ENCODE measurements at regions not wholly inside any gene's neighbourhood (a gene's known extent, or its start where the extent isn't known, plus 50 kb on each side); places are given as distances from the start of the nearest gene placed in this dataset.
"Not testable (repeated sequence)": the region's sequence is repeated elsewhere in the genome, so short reads cannot be mapped to it uniquely, and the experiment has no call there.

DNA sequence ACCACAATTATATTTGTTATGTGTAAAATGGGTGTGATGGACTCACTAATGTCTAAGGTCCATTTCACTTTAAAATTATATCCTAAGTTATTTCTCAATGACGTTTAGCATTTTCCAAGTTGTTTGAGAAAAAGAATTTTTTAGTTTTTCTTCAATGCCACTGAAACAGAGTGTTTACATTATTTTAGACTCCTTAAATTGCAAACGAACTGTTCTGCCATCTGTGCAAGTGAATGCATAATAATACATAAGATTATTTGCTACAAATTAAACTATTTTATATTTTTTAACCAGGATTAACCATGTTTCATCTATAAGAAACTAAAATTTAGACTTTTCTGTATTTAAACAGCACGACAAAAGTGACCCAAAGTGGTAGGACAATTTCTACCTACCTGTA is 425.4 kb downstream of the NDFIP2 start:
- no peak for DNase-seq

DNA sequence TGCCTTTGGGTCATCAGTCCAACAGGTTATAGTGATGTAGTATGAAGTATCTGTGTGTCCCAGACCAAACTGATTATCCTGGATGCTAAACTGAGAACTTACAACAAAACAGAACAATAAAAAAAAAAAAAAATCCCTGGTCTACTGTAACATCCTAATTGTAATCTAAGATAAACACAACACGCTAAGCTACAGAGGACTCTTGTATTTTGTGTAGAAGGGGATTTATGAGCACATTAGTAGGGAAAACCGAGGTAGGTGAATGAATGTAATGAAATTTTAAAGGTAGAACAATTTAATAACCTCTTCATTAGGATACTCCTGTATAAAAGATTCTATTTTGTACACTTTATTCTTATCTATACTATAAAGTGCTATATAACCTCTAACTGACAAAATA is 424.1 kb downstream of the NDFIP2 start:
- no peak for DNase-seq

DNA sequence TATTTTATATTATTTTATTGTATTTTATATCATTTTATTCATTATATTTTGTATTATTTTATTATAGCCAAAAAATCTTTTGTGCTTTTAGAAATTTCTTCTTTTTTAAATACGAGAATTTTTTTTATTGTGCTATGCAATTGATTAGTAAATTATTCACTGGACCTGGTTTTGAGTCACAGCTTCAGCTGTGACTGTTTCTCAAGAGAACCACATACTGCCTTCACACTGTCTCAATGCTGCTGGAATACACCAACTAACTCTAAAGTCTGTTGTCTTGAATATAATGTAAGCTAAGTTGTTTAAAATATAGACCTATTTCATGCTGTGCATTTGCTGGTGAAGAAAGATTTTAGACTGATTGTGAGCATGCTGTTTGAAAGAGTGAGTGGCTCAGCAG is 423.6 kb downstream of the NDFIP2 start:
- DNase-seq: no peak

DNA sequence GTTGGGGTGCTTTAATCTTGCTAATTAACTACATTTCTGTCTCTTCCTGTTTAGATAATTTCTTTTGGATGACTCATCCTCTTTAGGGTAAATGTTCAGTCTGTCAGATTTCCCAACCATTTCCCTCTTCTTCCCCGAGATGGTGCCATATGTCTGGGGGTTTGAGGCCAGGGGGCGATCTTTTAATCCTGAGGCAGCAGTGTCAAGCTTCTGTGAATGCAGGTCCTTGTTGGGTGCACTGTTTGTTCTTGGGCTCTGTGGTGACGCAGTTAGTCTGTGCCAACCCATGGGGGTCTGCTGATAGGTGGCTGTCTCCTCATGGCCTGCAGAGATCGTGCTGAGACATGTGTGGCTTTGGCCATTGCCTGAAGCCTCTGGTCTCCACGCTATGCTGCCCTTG is 420.4 kb downstream of the NDFIP2 start:
- no peak for DNase-seq

DNA sequence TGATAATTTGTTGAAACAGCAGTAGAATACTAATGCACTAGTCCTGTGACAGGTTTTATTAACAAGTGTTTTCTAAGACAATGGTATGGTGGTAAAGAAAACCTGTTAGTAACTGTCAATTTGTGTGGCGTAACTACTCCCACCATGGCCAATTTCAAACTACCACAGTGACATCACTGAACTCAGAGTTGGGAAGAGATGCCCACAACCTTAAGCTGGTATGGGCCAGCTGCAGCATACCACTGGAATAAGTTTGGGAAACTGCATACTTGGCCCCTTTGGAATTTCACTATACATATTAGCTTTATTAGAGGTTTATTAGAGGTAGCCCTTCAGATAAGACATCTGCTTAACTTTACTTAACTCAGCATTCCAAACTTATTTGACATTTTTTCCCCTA is 419.4 kb downstream of the NDFIP2 start:
- DNase-seq: no peak

DNA sequence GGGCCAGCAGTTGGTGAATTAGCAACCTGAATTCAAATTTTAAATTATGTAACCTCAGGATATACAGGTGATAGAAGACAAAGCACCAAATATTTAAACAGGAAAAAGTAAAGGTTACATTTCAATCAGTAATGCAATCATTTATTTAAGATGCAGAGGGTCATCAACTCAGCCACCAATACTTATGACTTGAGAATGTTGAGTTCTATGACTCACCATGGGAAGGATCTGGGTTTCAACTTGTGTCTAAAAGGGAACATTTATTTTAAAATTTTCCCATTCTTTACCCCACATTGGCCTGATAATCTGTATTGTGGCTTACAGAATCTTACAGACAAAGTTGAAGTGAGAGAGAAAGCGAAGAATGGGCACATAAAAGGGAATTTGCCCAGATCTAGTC is 418.0 kb downstream of the NDFIP2 start:
- no peak for DNase-seq

DNA sequence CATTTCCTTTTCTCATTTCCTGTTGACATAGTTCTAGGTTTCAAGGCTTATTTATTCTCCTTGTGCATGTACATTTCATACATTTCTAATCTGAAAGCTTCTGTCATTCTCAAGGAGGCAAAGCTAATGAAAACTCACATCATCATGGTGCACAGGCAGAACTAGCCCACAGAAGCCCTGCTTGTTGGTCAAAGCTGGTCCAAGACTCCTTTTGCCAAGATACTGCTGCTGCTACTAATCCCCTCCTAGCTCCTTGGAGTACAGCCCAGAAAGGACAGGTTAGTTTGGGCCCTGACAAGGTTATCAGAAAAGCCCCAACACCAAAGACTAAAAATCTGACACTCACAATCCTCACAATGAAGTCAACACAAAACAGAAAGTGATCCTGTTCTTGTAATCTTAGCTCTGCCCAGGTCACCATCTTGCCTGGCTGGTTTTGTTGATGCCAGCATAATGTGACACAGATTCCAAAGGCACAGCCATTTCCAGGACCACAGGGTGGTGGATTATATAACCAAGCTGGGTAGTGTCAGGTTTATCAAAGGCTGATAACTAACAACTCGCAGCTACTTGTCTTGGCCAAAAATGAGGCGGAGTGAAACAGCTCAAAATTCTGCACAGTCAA is 417.4 kb downstream of the NDFIP2 start:
- no peak for DNase-seq

DNA sequence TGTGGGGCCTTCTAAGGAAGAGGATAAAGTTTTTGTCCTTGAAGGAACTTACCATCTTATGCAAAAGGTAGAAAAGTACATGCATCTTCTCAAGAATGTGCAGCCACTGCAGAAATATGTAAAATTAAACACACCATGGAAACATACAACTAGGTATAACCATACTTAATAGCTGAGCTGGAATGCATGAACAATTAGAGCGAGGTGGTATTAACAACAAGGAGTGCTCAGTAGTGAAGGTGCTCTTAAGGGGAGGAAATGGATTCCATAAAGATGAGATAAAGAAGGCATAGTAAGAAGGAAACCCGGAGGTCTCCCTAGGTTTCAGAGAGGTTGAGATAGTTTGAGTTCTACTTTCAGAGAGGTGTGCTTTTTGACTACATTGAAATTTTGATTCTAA is 415.9 kb downstream of the NDFIP2 start:
- DNase-seq: no peak

DNA sequence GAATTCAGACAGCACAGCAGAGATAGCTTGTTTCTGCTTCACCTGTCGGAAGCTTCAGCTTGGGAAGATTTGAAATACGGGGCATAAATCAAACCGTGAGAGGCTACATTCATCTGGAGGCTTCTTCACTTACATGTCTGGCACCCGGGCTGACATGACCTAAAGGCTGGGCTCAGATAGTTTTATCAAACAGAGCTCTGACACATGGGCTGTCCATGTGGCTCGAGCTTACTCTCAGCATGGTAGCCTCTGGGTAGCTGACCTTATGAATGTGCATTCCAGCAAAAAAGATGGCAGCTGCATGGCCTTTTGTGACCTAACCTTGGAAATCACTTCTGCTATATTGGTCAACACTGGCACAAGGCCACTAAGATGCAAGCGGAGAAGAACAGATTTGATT is 414.5 kb downstream of the NDFIP2 start:
- DNase-seq: no peak

DNA sequence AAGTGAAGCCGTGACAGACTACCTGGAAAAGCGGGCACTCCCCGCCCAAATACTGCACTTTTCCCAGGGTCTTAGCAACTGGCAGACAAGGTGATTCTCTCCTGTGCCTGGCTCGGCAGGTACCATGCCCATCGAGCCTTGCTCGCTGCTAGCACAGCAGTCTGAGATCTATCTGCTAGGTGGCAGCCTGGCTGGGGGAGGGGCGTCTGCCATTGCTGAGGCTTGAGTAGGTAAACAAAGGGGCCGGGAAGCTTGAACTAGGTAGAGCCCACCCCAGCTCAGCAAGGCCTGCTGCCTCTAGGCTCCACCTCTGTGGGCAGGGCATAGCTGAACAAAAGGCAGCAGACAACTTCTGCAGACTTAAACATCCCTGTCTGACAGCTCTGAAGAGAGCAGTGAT is 406.3 kb downstream of the NDFIP2 start:
- DNase-seq: not testable (repeated sequence)

DNA sequence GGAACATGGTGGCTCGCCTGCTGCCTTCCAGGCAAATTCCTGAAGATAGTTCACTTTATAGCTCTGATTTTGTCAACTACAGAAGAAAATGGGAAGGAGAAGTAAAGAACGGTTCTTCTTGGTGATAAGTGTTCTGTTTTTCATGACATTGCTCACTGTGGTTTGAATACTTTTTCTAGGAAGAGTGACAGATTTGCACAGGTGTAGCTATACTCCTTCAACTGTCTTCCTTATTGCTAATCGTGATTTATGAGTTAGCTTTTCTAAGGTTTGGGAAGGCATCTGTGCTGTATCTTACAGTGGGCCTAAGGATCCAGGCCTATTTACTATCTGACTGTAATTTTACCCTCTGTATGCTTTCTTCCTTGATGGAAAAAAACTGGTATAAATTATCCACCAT is 405.6 kb downstream of the NDFIP2 start:
- no peak for DNase-seq

DNA sequence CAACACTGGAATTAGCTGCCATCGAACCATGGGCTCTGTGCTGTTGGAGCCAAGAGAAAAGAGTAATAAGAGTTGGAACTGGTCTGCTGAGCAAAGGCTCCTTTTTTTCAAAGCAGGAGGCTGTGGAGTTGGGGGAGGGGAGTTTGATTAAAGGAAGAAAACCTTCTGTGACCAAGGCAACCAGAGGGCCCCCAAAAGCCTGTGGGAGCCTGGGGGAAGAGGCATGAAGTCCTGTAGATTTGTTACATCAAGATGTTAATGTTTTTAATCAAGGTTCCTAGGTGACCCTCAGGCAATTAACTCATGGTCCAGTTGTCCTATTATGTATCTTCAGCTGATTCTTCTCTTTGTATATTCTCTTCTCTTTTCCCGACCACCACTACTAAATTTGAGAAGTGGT is 403.9 kb downstream of the NDFIP2 start:
- DNase-seq: no peak

DNA sequence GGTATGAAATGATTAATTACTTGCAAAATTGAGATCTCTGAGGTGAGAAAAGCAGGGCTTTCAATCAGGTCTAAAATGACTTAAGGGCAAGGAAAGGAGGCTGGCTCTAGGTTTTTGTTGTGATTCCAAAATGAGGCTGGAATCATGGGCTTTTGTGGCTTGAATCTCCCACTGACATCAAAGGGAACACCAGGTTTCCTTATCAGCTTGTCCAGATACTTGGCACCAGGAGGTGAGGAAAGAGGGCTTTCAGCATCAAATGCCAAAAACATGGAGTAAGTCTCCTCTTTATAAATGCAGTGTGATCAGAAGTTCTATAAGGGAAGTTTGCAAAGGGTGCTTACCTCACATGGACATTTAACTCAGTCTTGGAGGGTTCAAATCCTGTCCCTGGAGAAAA is 402.3 kb downstream of the NDFIP2 start:
- DNase-seq: no peak

DNA sequence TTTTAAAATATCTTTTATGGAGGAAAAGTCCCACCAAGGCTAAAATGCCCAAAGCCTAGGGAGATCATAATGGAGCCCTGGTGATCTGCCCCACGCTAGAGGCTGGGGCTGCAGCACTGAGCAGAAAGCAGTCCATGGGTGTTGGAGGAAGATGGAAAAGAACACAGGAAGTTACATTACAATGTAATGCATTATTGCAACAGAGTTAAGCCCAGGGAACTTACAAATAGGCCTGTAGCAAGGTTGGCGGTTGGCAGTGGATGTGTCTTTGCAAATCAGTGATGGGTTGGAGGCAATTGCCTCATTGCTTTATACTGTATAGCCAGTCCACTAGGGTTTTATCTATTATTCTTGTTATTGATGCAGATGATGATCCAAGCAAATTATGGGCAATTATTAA is 399.9 kb downstream of the NDFIP2 start:
- DNase-seq: no peak

DNA sequence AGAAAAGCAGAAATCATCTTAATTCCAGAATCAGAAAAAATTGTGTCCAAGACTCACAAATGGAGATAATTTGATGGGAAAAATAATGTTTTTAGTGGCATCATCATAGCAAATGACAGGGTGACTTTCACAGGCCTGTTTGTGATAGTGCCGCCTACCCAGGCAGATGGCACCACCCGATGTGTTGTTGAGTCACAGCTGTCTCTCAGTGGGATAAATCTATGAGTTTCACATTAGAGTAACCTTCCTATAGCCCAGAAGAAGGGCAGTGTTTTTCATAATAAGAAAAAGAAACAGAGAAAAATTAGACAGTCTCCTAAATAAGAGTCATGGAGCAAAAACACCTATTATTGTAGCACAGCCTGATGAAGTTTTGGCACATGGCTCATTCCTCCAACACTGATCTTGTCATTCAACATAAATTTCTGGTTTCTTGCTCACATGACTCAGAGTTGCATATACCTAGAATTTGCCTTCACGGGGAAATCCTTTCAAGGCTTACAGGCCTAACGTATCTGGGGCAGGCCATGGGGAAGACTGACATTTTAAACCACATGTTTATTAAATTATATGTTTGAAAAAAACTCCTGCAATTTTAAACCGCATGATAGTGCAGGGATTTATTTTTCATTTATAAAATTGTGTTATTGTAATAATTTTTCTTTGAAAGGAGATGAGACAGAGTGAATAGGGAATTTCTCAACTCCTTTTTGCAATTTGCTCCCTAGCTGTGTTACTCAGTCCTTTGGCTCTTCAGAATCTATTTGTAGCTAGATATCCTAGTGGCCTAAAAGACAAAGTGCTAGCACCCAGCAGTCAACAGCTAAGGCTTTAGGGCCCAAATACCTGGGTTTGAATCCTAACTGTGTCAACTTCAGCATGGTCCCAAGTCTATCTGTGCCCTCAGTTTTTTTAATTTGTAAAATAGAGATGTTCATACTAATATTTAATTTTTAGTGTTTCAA is 393.7 kb downstream of the NDFIP2 start:
- DNase-seq: no peak

DNA sequence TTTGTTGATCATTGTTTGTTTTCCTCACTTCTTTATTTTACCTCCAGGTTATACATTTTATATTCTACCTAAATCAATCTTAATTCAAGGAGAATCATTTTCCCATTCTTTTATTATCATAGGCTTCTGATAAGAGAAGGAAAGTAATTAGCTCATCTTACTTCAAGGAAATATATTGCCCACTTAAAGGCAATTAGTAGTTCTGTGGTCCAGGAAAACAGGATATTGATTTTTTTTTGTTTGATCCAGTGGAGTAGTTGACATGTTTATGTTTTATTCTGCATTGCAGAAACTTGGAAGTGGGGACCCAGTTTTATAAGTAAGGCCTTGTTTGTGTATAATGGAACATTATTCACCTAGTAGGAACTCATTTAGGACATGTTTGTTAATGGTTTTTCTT is 390.6 kb downstream of the NDFIP2 start:
- DNase-seq: no peak

DNA sequence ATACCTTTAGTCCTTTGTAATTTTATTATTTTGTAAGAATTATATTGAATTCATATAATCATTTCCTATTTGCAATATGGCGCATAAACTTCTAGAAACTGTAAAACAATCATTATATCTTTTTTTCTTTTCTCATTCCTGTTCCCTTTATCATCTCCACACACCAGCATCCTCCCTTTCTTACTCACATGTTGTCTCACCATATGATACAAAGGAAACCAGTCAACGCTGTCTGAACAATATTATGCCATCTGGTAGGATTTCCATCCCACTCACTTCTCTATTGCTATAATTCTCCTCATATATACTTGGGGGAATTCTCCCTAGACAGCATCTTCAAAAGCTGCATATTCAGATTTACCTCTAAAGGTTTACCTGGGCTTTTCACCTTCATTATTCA is 389.8 kb downstream of the NDFIP2 start:
- no peak for DNase-seq

DNA sequence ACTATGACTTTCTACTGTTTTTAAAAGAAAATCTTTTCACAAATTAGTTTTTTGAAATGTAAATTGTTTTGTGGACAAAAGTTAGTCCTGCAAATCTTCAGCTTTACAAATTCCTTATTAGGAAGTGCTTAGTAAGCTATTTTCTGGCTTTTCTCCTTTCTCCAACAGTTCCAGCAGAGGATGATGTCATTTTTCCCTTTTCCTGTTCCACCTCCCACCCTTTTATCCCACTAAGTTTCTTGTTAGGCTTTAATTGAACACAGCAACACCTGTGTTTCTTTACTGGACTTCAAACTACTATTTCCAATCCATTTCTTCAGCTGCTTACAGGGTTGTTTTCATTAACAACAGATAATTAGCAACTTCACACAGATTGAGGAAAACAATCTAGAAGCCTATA is 389.2 kb downstream of the NDFIP2 start:
- no peak for DNase-seq

DNA sequence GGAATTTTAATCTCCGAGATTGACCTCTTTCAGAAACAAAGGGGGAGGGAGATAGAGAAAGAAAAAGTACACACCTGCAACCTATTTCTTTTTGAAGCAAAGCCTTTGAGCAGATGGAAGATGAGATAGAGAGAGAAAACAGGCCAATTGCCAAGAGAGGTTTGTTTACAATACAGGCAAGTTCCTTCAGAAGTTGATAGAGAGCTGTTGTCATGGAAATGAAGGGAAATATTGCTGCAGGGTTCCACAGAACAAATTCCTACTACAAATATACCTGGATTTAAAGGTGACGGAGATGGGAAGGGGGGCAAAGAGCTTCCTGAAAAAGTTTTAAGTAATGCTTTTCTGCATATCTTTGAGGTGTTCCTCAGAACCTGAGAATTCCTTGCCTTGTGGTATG is 388.4 kb downstream of the NDFIP2 start:
- DNase-seq: no peak

DNA sequence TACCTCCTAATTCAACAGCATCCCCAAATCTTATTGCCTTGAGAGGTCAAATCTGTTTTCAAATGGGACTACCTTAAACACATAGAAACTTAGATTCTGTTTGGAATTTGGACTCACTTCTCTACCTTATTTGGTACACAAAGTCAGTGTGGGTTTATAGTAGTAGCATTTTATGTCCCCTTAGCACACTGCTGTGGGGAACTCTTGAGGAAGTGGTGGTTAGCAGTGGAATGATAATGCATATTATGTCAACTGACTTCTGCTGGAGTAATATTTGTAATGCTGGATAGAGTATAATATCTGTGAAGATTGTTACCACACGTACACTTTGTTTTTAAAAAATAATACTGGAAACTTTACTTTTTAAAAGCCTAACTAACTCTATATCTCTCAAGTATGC is 386.3 kb downstream of the NDFIP2 start:
- no peak for DNase-seq

DNA sequence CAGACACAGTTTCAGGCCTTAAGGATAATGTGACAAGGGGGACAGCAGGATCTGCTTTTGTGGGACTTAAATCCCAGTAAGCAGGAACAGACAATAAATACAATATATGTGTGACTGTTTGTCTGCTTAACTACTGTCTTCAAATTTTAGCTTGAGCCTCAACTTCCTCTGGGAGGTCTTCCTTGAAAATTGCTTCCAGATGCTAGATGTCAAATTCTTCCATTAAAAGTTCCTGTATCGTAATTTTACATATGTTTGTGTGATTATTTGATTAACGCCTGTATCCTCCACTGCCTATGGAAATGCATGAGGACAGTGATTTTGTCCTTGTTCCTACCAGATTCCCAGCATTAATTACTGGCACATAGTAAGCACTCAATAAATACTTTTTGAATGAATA is 385.5 kb downstream of the NDFIP2 start:
- no peak for DNase-seq

DNA sequence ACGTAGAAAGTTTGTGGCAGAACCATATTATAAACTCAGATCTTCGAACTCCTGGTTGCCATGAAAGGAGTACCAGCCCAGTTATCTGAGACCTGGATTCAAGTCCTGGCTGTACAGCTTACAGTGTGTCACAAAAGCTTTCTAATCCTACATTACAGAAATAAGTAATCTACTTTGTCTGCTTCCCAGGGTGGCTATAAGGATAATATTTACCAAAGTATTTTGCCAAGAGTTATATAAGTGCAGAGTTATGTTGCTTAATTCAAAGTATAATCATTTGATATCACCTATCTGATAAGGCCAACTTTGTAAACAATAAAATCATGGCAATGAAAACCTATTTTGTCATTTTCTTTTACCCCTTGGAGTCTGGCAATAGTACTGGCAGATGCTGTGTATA is 381.6 kb downstream of the NDFIP2 start:
- no peak for DNase-seq

DNA sequence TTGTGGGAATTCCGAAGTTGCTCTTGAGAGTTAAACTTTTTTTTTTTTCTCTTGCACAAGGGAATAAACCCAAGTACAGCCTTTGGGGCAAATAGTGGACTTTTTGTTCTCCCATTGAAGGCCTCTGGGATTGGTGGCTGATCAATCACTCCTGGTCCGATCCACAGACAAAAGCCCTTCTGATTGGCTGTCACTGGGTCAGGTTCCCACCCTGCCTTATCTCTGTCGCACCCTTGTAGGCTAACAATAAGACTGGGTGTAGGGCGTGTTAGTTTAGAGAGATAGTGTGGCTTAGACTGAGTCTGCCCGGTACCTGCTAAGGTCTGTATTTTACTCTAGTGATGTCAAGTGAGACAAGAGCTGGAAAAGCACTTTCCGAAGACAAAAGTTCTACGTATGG is 380.8 kb downstream of the NDFIP2 start:
- DNase-seq: no peak

DNA sequence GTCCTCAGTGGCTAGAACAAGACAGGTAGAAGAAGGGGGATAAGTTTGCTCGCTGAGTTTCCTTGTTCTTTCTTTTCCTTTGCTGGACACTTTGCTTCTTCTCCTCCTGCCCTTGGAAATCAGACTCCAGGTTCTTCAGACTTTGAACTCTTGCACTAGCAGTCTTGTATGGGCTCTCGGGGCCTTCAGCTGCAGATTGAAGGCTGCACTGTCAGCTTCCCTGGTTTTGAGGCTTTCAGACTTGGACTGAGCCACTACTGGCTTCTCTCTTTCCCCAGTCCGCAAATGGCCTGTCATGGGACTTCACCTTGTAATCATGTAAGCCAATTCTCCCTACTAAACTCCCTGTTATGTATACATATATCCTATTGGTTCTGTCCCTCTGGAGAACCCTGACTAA is 379.8 kb downstream of the NDFIP2 start:
- DNase-seq: no peak

DNA sequence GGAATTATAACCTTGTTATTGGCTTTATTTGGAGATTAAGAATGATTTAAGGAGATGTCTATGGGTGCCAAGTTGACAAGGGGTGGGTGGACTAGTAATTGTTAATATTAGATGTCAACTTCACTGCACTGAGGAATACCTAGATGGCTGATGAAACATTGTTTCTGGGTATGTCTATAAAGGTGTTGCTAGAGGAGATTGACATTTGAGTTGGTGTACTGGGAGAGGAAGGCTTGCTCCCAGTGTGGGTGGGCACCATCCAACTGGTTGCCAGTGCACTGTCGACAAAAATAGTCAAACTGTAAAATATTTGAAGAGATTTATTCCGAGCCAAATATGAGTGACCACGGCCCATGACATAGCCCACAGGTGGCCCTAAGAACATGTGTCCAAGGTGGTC is 378.8 kb downstream of the NDFIP2 start:
- DNase-seq: no peak

All from activated naive CD4-positive, alpha-beta T cell treated with anti-CD3 and anti-CD28 coated beads, Interleukin-2, amount 50 U/mL, for 16 hours (primary cell).